SU-DHL-6 (cell line): ENCODE measurements at regions not wholly inside any gene's neighbourhood (a gene's known extent, or its start where the extent isn't known, plus 50 kb on each side); places are given as distances from the start of the nearest gene placed in this dataset.

ENCODE experiments used
- H2AFZ ChIP-seq: fragments of 200-600 bp; sonication (generic); 2 replicates; pipeline ENCODE4 v1.6.1; 2014; ENCODE audit warnings: low read depth, mild to moderate bottlenecking, moderate library complexity, mixed read lengths, antibody characterized with exemption, low read length; ENCODE audit not compliant: severe bottlenecking
- H3F3A ChIP-seq: fragments of 200-600 bp; shearing (Covaris generic); 2 replicates; pipeline ENCODE4 v1.6.0; 2016; ENCODE audit warnings: antibody characterized with exemption, mild to moderate bottlenecking; ENCODE audit not compliant: insufficient read depth
- H3K27ac ChIP-seq: fragments of 200-600 bp; sonication (generic); 2 replicates; pipeline ENCODE4 v1.5.1; 2016; ENCODE audit warnings: low read depth, mild to moderate bottlenecking, low read length, moderate library complexity, mixed read lengths
- H3K27me3 ChIP-seq: fragments of 200-600 bp; sonication (generic), shearing (Covaris generic); 2 replicates; pipeline ENCODE4 v1.6.0; 2014; ENCODE audit warnings: mild to moderate bottlenecking, low read length
- H3K36me3 ChIP-seq: fragments of 200-600 bp; sonication (generic); 2 replicates; pipeline ENCODE4 v1.6.1; 2014; ENCODE audit warnings: mild to moderate bottlenecking, low read length, mixed read lengths
- H3K4me2 ChIP-seq: fragments of 300-600, 200-600 bp; shearing (Covaris generic), sonication (generic); 2 replicates; pipeline ENCODE4 v1.6.0; 2014; ENCODE audit warnings: low read length, low read depth, mild to moderate bottlenecking; ENCODE audit not compliant: poor library complexity, severe bottlenecking
- H3K4me3 ChIP-seq: fragments of 200-600 bp; sonication (generic); 2 replicates; pipeline ENCODE4 v1.5.1; 2014; ENCODE audit warnings: antibody characterized with exemption, low read length, mild to moderate bottlenecking, mixed read lengths; ENCODE audit not compliant: insufficient read depth, poor library complexity, severe bottlenecking
- H3K79me2 ChIP-seq: fragments of 200-600 bp; sonication (generic); 2 replicates; pipeline ENCODE4 v1.6.1; 2014; ENCODE audit warnings: mild to moderate bottlenecking, low read length, moderate library complexity; ENCODE audit not compliant: insufficient read depth
- H3K9ac ChIP-seq: fragments of 200-600 bp; sonication (generic); 2 replicates; pipeline ENCODE4 v1.7.0; 2014; ENCODE audit warnings: mild to moderate bottlenecking, low read length
- H3K9me2 ChIP-seq: fragments of 200-600 bp; sonication (generic); replicated peaks from 2 replicates; pipeline ENCODE4 v1.6.1; 2014; ENCODE audit warnings: low read length; ENCODE audit not compliant: insufficient read depth
- H3K9me3 ChIP-seq: fragments of 200-600 bp; sonication (generic); 2 replicates; pipeline ENCODE4 v1.6.1; 2014; ENCODE audit warnings: low read length, mixed read lengths; ENCODE audit not compliant: insufficient read depth
- H4K20me1 ChIP-seq: fragments of 200-600 bp; sonication (generic); 2 replicates; pipeline ENCODE4 v1.6.1; 2014; ENCODE audit warnings: low read depth, mild to moderate bottlenecking, antibody characterized with exemption, low read length, moderate library complexity, mixed read lengths
- EZH2phosphoT487 ChIP-seq: fragments of 200-600 bp; sonication (generic), shearing (Covaris generic); conservative IDR thresholded peaks from 2 replicates; pipeline ENCODE4 v1.6.1; 2018; ENCODE audit warnings: mild to moderate bottlenecking, antibody characterized with exemption, low read length, moderate library complexity, mixed read lengths
- TF ChIP-seq, protein P1 (sequence below): fragments of 200-600 bp; sonication (generic); IDR thresholded peaks from one replicate; pipeline ENCODE4 v1.5.1; 2017; ENCODE audit warnings: antibody characterized with exemption, mild to moderate bottlenecking, low read length, moderate library complexity; ENCODE audit not compliant: insufficient read depth, poor library complexity, severe bottlenecking

DNA sequence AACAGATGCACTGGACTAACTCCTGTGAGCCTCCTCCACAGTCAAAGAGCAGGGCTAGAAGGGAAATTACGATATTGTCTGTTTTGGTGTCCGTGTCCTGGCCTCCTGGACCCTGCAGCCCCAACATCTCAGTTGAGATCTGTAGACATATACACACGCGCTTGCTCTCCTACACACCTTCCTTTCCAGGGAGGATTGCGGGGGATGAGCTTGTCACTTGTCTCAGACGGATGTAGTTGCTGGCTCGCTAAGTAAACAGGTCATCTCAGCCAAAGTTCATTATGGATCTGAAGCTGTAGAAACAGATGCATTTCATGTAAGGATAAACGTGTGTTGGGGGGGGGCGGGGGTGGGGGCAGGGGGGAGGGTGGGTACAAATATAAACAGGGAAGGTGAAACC is 549.3 kb downstream of the CCDC171 start:
- Histone ChIP-seq H3K9ac (no peak overlapping the region), H3K36me3 (no peaks in the 10 kb centered on the region), H3K27ac (no peak overlapping the region), H4K20me1 (no peaks in the 10 kb centered on the region), H3K4me3 (no peak overlapping the region), H3K9me3 (no peaks in the 10 kb centered on the region), H3K9me2 (no peaks in the 10 kb centered on the region), H2AFZ (no peak overlapping the region), H3K27me3 (no peaks in the 10 kb centered on the region; the same call in 1 of the 2 replicates), H3K79me2 (no peaks in the 10 kb centered on the region), H3F3A (no peaks in the 10 kb centered on the region), H3K4me2 (no peak overlapping the region)
- TF ChIP-seq, protein P1, sequence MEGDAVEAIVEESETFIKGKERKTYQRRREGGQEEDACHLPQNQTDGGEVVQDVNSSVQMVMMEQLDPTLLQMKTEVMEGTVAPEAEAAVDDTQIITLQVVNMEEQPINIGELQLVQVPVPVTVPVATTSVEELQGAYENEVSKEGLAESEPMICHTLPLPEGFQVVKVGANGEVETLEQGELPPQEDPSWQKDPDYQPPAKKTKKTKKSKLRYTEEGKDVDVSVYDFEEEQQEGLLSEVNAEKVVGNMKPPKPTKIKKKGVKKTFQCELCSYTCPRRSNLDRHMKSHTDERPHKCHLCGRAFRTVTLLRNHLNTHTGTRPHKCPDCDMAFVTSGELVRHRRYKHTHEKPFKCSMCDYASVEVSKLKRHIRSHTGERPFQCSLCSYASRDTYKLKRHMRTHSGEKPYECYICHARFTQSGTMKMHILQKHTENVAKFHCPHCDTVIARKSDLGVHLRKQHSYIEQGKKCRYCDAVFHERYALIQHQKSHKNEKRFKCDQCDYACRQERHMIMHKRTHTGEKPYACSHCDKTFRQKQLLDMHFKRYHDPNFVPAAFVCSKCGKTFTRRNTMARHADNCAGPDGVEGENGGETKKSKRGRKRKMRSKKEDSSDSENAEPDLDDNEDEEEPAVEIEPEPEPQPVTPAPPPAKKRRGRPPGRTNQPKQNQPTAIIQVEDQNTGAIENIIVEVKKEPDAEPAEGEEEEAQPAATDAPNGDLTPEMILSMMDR, result no peak
- TF ChIP-seq EZH2phosphoT487, result no peak

DNA sequence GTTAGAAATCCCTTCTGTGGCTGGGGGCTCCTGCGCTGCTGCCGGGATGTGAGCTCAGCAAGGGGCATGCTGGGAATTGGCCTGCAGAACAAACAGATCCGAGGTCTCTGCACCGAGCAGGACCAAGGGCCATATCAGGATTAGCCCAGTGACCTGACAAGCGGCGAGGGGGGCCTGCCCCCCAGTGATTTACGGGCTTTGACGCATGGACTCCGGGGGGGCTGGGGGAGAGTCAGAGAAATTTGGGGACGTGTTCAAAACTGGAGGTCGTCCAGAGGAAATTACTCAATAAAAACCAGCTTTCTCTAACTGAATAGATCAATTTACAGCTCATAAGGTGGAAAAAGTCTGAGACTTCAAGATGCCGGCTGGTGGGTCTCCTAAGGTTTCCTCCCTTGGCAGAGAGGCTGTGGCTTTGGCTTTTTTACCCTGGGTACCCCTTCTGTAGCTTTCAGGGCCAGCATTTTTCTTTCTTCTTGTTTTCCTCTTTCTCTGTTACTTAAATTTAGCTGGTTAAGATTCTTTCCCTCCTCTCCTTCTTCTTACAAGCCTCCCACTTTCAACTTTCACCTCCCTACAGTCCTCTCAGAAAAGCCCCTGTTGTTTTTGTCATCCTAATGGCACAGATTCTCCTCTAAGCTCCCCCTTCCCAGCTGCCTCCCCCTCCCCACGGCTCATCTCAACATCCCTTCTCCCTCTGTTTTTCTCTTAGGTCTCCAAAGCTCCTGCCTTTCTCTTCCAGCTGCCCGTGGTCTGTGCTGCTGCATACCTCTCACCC is 551.0 kb downstream of the CCDC171 start:
- Histone ChIP-seq H3K79me2 (no peaks in the 10 kb centered on the region), H3K36me3 (no peaks in the 10 kb centered on the region), H3K27ac (no peak overlapping the region), H3K9ac (no peak overlapping the region), H3K4me2 (no peak overlapping the region), H2AFZ (no peak overlapping the region), H3K9me2 (no peaks in the 10 kb centered on the region), H3K27me3 (no peaks in the 10 kb centered on the region; the same call in 1 of the 2 replicates), H3F3A (no peaks in the 10 kb centered on the region), H3K9me3 (no peaks in the 10 kb centered on the region), H3K4me3 (no peak overlapping the region), H4K20me1 (no peaks in the 10 kb centered on the region)
- TF ChIP-seq, protein P1, result no peak
- TF ChIP-seq EZH2phosphoT487, result no peak

DNA sequence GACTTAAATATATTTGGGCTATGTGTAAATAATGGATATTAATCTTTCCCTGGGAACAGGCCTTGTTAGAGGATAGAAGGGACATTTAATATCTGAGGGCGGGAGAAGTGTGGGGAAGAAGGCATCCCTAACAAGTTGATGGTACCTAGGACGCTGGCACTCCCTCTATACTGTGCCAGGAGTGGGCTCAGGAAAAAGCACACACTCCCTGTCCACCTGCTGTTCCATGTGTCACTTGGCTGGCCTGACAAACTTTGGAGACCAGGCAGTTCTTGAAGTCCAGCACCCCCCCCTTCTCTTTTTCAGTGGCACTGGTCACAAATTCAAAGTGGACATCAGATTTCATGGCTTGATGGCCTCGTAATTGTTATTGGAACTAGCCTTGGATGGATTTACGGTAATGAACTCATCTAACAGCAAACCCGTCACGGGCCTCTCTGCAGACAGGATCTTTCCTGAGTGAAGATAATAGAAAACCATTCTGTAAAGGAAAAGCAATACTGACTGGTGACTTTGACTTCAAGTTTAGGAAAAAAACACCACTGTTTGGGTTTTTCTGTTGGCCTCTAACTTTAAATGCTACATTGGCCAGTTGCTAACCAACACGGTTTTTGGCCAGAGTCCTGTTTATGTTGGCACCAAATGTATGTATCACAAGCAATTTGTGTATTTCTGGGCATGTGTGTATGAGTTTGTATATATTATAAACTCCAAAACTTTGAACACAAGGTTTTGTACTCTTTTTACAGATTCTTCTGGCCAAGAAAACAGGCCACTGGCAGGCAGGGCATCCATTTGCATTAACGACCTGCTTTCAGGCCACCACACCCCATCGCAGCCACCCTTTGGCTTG is 552.6 kb downstream of the CCDC171 start:
- Histone ChIP-seq H3K9ac (no peak overlapping the region), H4K20me1 (no peaks in the 10 kb centered on the region), H3K27me3 (no peaks in the 10 kb centered on the region; the same call in 1 of the 2 replicates), H3K4me2 (no peak overlapping the region), H3K27ac (no peak overlapping the region), H2AFZ (no peak overlapping the region), H3K4me3 (no peak overlapping the region), H3K9me3 (no peaks in the 10 kb centered on the region), H3K79me2 (no peaks in the 10 kb centered on the region), H3F3A (no peaks in the 10 kb centered on the region), H3K36me3 (no peaks in the 10 kb centered on the region), H3K9me2 (no peaks in the 10 kb centered on the region)
- no peak for TF ChIP-seq EZH2phosphoT487
- TF ChIP-seq, protein P1, result no peak
